ENCODE measurements at regions not wholly inside any gene's neighbourhood (a gene's known extent, or its start where the extent isn't known, plus 50 kb on each side); places are given as distances from the start of the nearest gene placed in this dataset.

DNA sequence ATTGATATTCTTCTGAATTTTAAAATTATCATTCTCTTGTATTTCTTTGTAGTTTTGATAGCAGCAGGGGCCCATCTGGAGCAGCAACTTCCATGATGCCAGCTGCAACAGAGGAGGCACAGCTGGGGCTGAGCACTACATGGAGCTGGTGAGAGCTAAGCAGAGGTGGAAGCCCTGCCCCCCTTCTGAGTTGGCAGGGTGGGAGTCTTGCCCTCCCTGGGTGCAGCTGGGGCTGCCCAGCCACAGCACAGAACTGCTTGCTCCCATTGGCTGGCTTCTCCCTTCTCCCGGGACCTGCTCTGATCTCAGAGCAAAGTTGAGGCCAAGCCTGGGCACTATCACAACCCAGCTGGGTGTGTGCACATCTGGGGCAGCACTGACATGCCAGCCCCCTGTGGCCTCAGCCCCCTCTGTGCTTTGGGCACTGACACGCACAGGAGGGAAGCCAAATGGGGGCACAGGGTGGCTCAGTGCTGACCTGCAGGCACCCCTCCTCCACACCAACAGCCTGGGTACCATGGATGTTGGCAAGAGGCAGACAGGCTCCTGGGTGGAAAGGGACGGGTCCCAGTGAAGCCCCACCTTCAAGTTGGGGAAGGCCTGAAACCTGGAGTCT is 69.1 kb upstream of the EYA4 start:
- DNase-seq (ENCODE audit: low read depth in 2 of 3, low spot score in 2 of 3), result no peak

GRCh38 chr6:133173276-133173675 is 67.9 kb upstream of the EYA4 start:
- DNase-seq (ENCODE audit: low read depth in 2 of 3, low spot score in 2 of 3), result no peak

- DNase-seq (ENCODE audit: low read depth in 2 of 3, low spot score in 2 of 3), result no peak
These were observed 61.7 kb upstream of the EYA4 start for GRCh38 chr6:133179481-133179880.

GRCh38 chr6:133183691-133184090 is 57.5 kb upstream of the EYA4 start:
- DNase-seq (ENCODE audit: low read depth in 2 of 3, low spot score in 2 of 3), result no peak

DNA sequence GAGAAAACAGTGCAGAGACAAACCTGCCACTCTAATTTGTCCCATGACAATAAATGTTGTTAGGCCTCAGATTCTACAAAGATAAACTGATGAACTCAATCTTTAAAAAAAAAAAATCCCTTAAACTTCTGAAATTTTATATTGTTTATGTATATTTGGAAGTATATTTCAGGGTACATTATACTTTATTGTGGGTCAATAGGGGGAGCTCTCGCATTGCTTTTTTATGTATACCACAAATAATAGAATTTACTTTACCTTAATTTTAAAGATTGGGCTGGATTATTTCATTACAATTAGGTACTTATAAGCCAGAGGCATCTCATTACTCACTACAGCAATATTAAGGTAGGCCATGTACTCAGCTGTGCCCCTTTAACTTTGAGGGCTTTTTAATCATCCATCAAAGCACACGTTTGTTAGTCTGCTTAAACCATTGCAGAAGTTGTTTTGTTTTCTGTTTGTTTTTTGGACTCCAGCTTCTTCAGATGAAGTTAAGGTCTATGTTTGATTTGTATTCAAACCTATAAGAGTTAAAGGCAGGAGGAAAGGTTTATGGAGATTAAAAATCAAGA is 56.3 kb upstream of the EYA4 start:
- no peak for DNase-seq (ENCODE audit: low read depth in 2 of 3, low spot score in 2 of 3)

- no peak for DNase-seq (ENCODE audit: low read depth in 2 of 3, low spot score in 2 of 3)
These were observed 55.4 kb upstream of the EYA4 start for GRCh38 chr6:133185731-133186130.

DNA sequence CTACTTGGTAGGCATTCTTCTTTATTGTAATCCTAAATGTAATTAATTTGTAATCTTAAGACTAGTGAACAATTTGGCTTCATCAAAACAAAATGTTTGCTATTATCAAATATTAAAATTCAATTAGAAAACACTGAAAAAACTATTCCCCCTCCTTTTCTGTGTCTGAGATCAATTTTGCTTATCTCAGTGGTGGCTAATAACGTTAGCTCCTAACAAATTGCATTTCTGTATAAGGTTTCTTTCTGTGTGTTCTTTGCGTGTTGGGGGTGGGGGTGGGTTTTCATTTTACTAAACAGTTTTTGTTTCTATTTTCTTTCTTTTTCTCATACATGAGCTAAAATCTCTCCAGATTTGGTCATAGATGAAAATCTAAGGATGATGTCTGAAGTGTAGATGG is 54.0 kb upstream of the EYA4 start:
- no peak for DNase-seq (ENCODE audit: low read depth in 2 of 3, low spot score in 2 of 3)

DNA sequence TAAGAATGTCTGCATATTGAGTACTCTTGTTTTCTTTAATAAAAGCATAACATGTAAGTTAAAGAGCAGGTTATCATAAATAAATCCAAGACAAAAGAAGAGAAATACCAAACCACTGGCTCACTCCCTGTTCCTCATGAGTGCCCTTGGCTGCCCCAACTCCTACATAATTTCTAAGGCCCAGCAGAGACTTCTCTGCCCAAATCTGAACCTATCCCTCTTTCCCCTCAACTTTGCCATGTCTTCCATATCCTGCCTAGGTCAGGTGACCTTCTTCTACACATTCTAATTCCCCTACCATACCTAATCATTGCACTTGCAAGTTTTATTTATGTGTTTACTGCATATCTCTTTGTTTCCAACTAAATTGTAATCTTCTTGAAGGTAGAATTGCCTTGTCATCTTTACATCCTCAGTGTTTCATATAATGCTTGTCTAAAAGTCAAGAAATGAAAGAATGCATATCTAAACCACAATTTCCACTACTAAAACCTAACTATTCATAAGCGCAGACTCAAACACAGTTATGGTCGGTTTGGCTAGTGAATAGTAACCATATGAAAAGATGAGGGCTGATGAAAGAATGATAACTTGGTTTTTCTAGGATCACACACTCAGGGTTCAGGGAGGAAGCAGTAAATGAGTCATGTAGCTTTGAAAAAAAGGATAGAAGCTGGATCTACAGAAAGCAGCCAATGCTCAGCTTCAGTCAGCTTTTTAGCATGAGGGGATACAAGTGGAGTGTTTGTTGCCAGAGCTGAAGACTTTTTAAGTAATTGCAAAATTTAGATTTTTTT is 53.3 kb upstream of the EYA4 start:
- DNase-seq (ENCODE audit: low read depth in 2 of 3, low spot score in 2 of 3), result no peak

GRCh38 chr6:133190912-133191311 is 50.2 kb upstream of the EYA4 start:
- DNase-seq (ENCODE audit: low read depth in 2 of 3, low spot score in 2 of 3), result no peak

DNA sequence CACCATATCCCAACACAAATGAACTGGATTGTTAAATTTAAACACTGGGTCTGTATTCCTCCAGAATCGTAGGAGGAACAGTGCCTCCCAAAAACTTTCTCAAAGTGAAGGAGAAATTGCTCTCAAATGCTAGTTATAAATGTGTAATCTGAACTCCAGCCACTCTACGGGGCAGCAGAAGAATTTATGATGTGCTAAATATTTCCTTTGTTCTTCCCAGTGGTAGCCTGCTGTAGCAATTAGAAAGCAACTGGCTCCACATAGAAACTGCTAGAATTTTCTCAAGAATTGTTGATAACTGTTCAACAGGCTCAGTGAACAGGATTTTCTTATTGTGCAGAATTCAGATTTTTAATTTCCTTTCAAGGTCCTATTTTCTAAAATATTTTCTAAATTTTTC is 49.8 kb upstream of the EYA4 start:
- DNase-seq (ENCODE audit: low read depth in 2 of 3, low spot score in 2 of 3), result no peak

Data from activated CD8-positive, alpha-beta memory T cell treated with anti-CD3 and anti-CD28 coated beads for 48 hours (primary cell).